ENCODE measurements at regions not wholly inside any gene's neighbourhood (a gene's known extent, or its start where the extent isn't known, plus 50 kb on each side); places are given as distances from the start of the nearest gene placed in this dataset.

GRCh38 chr3:65174713-65175112 is 486.9 kb upstream of the ADAMTS9 start:
- no peak for DNase-seq (ENCODE audit: low read depth, low spot score)
- no peak overlapping the region for H3K27ac ChIP-seq
- TF ChIP-seq EZH2 (IDR thresholded peaks at IDR 0.05) (no peak), FOXP2 (optimal IDR thresholded peaks at IDR 0.05; ENCODE audit: control extremely low read depth, extremely low read length, insufficient read depth) (no peak), POLR2AphosphoS5 (IDR thresholded peaks at IDR 0.05; ENCODE audit: borderline replicate concordance, low read depth, low read length) (no peak)
- no peak overlapping the region for H3K9ac ChIP-seq (ENCODE audit: insufficient read length)
- H3K9me3 ChIP-seq (ENCODE audit: low read depth, low read length) = no peaks in the 10 kb centered on the region
- H3K36me3 ChIP-seq (ENCODE audit: insufficient read depth, low read length) = no peaks in the 10 kb centered on the region
- no peak overlapping the region for H3K4me3 ChIP-seq

- Histone ChIP-seq H3K27ac (no peak overlapping the region), H3K9ac (ENCODE audit: insufficient read length) (no peak overlapping the region), H3K9me3 (ENCODE audit: low read depth, low read length) (no peaks in the 10 kb centered on the region), H3K4me3 (no peak overlapping the region), H3K36me3 (ENCODE audit: insufficient read depth, low read length) (no peaks in the 10 kb centered on the region)
- TF ChIP-seq EZH2 (IDR thresholded peaks at IDR 0.05) (no peak), FOXP2 (optimal IDR thresholded peaks at IDR 0.05; ENCODE audit: control extremely low read depth, extremely low read length, insufficient read depth) (no peak), POLR2AphosphoS5 (IDR thresholded peaks at IDR 0.05; ENCODE audit: borderline replicate concordance, low read depth, low read length) (no peak)
- no peak for DNase-seq (ENCODE audit: low read depth, low spot score)
These were observed 486.0 kb upstream of the ADAMTS9 start for GRCh38 chr3:65173841-65174240.

GRCh38 chr3:65172209-65172608 is 484.4 kb upstream of the ADAMTS9 start:
- no peaks in the 10 kb centered on the region for H3K36me3 ChIP-seq (ENCODE audit: insufficient read depth, low read length)
- H3K9me3 ChIP-seq (ENCODE audit: low read depth, low read length) = no peaks in the 10 kb centered on the region
- no peak overlapping the region for H3K4me3 ChIP-seq
- TF ChIP-seq POLR2AphosphoS5 (IDR thresholded peaks at IDR 0.05; ENCODE audit: borderline replicate concordance, low read depth, low read length) = no peak
- no peak for TF ChIP-seq FOXP2 (optimal IDR thresholded peaks at IDR 0.05; ENCODE audit: control extremely low read depth, extremely low read length, insufficient read depth)
- TF ChIP-seq EZH2 (IDR thresholded peaks at IDR 0.05) = no peak
- H3K9ac ChIP-seq (ENCODE audit: insufficient read length) = no peak overlapping the region
- H3K27ac ChIP-seq = no peak overlapping the region
- no peak for DNase-seq (ENCODE audit: low read depth, low spot score)

GRCh38 chr3:65170390-65171042 is 482.7 kb upstream of the ADAMTS9 start:
- H3K9me3 ChIP-seq (ENCODE audit: low read depth, low read length) = no peaks in the 10 kb centered on the region
- no peak overlapping the region for H3K9ac ChIP-seq (ENCODE audit: insufficient read length)
- no peak for DNase-seq (ENCODE audit: low read depth, low spot score)
- TF ChIP-seq POLR2AphosphoS5 (IDR thresholded peaks at IDR 0.05; ENCODE audit: borderline replicate concordance, low read depth, low read length) (no peak), FOXP2 (optimal IDR thresholded peaks at IDR 0.05; ENCODE audit: control extremely low read depth, extremely low read length, insufficient read depth) (no peak), EZH2 (IDR thresholded peaks at IDR 0.05) (no peak)
- no peak overlapping the region for H3K4me3 ChIP-seq
- no peaks in the 10 kb centered on the region for H3K36me3 ChIP-seq (ENCODE audit: insufficient read depth, low read length)
- no peak overlapping the region for H3K27ac ChIP-seq

- Histone ChIP-seq H3K9ac (ENCODE audit: insufficient read length) (no peak overlapping the region), H3K27ac (no peak overlapping the region), H3K4me3 (no peak overlapping the region), H3K9me3 (ENCODE audit: low read depth, low read length) (no peaks in the 10 kb centered on the region), H3K36me3 (ENCODE audit: insufficient read depth, low read length) (no peaks in the 10 kb centered on the region)
- no peak for DNase-seq (ENCODE audit: low read depth, low spot score)
- TF ChIP-seq FOXP2 (optimal IDR thresholded peaks at IDR 0.05; ENCODE audit: control extremely low read depth, extremely low read length, insufficient read depth) (no peak), POLR2AphosphoS5 (IDR thresholded peaks at IDR 0.05; ENCODE audit: borderline replicate concordance, low read depth, low read length) (no peak), EZH2 (IDR thresholded peaks at IDR 0.05) (no peak)
These were observed 482.2 kb upstream of the ADAMTS9 start for GRCh38 chr3:65169961-65170360.

- TF ChIP-seq EZH2 (IDR thresholded peaks at IDR 0.05) (no peak), POLR2AphosphoS5 (IDR thresholded peaks at IDR 0.05; ENCODE audit: borderline replicate concordance, low read depth, low read length) (no peak), FOXP2 (optimal IDR thresholded peaks at IDR 0.05; ENCODE audit: control extremely low read depth, extremely low read length, insufficient read depth) (no peak)
- DNase-seq (ENCODE audit: low read depth, low spot score) = no peak
- H3K9me3 ChIP-seq (ENCODE audit: low read depth, low read length) = no peaks in the 10 kb centered on the region
- H3K36me3 ChIP-seq (ENCODE audit: insufficient read depth, low read length) = no peaks in the 10 kb centered on the region
- no peak overlapping the region for H3K9ac ChIP-seq (ENCODE audit: insufficient read length)
- no peak overlapping the region for H3K4me3 ChIP-seq
- no peak overlapping the region for H3K27ac ChIP-seq
These were observed 480.7 kb upstream of the ADAMTS9 start for GRCh38 chr3:65168547-65168946.

GRCh38 chr3:65166531-65166930 is 478.7 kb upstream of the ADAMTS9 start:
- Histone ChIP-seq H3K36me3 (ENCODE audit: insufficient read depth, low read length) (no peaks in the 10 kb centered on the region), H3K27ac (no peak overlapping the region), H3K9ac (ENCODE audit: insufficient read length) (no peak overlapping the region), H3K9me3 (ENCODE audit: low read depth, low read length) (no peaks in the 10 kb centered on the region), H3K4me3 (no peak overlapping the region)
- TF ChIP-seq FOXP2 (optimal IDR thresholded peaks at IDR 0.05; ENCODE audit: control extremely low read depth, extremely low read length, insufficient read depth) (no peak), POLR2AphosphoS5 (IDR thresholded peaks at IDR 0.05; ENCODE audit: borderline replicate concordance, low read depth, low read length) (no peak), EZH2 (IDR thresholded peaks at IDR 0.05) (no peak)
- no peak for DNase-seq (ENCODE audit: low read depth, low spot score)

- no peak for TF ChIP-seq POLR2AphosphoS5 (IDR thresholded peaks at IDR 0.05; ENCODE audit: borderline replicate concordance, low read depth, low read length)
- no peak for TF ChIP-seq FOXP2 (optimal IDR thresholded peaks at IDR 0.05; ENCODE audit: control extremely low read depth, extremely low read length, insufficient read depth)
- TF ChIP-seq EZH2 (IDR thresholded peaks at IDR 0.05) = no peak
- DNase-seq (ENCODE audit: low read depth, low spot score) = no peak
- Histone ChIP-seq H3K9ac (ENCODE audit: insufficient read length) (no peak overlapping the region), H3K36me3 (ENCODE audit: insufficient read depth, low read length) (no peaks in the 10 kb centered on the region), H3K9me3 (ENCODE audit: low read depth, low read length) (no peaks in the 10 kb centered on the region), H3K27ac (no peak overlapping the region), H3K4me3 (no peak overlapping the region)
These were observed 470.2 kb upstream of the ADAMTS9 start for GRCh38 chr3:65158023-65158422.

All from SK-N-MC (cell line).